ENCODE measurements at regions not wholly inside any gene's neighbourhood (a gene's known extent, or its start where the extent isn't known, plus 50 kb on each side); places are given as distances from the start of the nearest gene placed in this dataset.

DNA sequence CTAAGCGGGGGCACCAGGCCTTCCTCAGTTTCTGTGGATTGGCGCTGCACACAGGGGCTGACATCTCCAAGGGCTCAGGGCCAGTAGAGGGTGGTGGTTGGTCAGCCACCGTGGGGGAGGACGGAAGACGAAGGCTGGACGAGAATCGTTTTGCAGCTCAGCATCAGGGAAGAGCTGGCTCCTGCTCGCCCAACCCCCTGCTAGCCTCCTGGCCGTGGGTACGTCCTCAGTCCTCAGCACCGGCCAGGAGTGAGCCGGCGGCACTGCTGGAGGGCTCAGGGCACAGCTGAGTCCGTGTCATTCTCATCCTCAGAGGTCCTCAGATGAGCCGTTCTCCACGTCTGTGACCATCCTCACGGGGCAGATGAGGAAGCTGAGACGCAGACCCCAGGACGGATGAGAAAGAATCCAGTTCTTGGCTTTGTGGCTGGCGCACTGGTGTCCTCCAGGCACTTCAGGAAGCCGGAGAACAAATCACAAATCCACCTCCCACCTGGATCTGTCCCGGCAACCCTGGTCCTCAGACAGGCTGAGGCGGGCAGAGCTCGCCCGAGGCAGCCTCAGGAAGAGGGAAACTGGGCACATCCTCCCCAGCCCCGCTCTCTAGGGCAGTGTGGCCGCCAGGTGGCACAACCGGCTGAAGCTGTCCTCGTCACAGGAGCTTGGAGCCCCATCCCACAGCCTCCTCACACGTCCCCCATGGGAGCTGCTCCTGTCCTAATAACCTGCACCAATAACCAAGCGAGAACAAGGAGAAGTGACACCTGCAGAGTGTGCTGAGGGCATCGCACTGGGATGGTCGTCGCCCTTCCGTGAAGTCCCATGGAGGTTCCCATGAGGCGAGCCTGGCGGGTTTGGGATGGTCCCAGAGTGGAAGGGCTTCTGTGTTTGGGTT, 393.7 kb downstream of the BRD1 start:
- TF ChIP-seq CTCF (conservative IDR thresholded peaks at IDR 0.05; ENCODE audit: low read depth in 2 of 2) (no peak), POLR2AphosphoS5 (IDR thresholded peaks at IDR 0.05; ENCODE audit: low read depth) (no peak), ZNF331 (CRISPR knock-in tag; IDR thresholded peaks at IDR 0.05; ENCODE audit: low read depth) (no peak)

All from GM23338 (cell line).